ENCODE measurements at regions not wholly inside any gene's neighbourhood (a gene's known extent, or its start where the extent isn't known, plus 50 kb on each side); places are given as distances from the start of the nearest gene placed in this dataset.
"Not testable (repeated sequence)": the region's sequence is repeated elsewhere in the genome, so short reads cannot be mapped to it uniquely, and the experiment has no call there.

DNA sequence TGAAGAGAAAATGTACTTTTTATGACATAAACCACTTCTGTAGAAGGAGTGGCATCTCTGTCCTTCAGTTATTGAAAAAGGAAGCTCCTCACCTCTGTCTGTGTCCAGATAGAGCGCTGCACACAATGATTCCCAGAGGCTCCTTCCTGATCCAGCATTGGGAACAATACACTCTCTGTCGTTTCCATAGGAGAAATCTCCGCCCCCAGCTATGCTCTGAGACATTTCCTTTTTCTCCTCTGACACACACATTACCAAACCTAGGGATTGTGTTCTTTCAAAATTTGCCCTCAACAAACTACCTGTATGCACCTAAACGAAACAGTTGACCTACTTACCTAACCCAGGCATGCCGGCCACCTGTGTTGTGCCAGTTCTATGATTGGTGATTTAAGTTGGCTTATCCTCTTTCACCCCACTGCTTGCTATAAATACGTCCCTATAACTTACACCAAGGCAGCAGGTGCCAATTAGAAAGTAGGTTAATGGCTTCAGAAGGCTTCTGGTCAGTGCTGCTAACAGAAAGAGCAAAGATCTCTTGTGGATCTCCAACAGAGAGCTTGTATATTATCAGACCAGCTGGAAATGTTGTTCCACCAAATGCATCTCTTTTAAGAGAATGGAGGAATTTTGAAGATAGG lies 140.1 kb upstream of the JCAD start:
- FAIRE-seq (no peak), DNase-seq (ENCODE audit: low spot score) (no peak)

DNA sequence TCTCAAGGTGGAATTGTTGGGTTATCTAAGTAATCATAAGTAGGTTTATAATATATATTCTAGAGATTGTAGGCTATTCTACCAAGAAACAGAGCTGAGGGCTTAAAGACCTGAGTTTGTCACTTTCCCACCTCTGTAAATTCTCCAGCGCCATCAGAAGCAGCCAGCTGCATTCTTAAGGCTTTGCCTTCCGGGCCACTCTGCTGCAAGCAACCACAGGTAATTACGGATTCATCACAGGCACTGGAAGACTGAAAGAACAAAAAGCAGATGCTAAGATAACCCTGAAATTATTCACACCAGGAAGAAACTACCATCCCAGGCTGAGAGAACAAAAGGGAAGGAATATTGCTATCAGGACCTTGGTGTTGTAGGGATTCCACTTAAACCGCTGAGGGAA lies 137.8 kb upstream of the JCAD start:
- FAIRE-seq, result no peak
- no peak for DNase-seq (ENCODE audit: low spot score)

DNA sequence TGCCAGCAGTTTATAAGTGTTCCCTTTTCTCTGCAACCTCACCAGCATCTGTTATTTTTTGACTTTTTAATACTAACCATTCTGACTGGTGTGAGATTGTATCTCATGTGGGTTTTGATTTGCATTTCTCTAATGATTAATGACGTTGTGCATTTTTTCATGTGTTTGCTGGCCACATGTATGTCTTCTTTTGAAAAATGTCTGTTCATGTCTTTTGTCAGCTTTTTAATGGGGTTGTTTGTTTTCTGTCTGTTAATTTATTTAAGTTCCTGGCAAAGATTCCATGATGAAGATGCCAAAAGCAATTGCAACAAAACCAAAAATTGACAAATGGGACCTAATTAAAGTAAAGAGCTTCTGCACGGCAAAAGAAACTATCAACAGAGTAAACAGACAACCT lies 137.2 kb upstream of the JCAD start:
- DNase-seq (ENCODE audit: low spot score); FAIRE-seq: not testable (repeated sequence)

DNA sequence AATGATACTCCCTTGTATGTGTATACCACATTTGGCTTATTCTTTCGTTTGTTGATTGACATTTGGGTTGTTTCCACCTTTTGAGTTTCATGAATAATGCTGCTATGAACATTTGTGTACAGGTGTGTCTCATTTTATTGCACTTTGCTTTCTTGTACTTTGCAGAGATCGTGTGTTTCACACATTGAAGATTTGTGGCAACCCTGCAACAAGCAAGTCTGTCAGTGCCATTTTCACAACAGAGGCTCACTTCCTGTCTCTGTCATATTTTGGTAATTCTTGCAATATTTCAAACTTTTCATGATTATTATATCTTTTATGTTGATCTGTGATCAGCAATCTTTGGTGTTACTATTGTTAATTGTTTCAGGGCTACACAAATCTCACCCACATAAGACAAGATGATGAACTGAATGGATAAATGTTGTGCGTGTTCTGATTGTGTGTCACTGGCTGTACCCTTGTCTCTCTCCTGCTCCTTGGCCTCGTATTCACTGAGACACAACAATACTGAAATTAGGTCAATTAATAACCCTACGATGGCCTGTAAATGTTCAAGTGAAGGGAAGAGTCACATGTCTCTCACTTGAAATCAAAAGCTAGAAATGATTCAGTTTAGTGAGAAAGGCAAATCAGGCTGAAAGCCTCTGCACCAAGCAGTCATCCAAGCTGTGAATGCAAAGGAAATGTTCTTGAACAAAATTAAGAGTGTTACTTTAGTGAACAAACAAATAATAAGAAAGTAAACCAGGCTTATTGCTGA lies 133.6 kb upstream of the JCAD start:
- DNase-seq (ENCODE audit: low spot score), result no peak
- no peak for FAIRE-seq

DNA sequence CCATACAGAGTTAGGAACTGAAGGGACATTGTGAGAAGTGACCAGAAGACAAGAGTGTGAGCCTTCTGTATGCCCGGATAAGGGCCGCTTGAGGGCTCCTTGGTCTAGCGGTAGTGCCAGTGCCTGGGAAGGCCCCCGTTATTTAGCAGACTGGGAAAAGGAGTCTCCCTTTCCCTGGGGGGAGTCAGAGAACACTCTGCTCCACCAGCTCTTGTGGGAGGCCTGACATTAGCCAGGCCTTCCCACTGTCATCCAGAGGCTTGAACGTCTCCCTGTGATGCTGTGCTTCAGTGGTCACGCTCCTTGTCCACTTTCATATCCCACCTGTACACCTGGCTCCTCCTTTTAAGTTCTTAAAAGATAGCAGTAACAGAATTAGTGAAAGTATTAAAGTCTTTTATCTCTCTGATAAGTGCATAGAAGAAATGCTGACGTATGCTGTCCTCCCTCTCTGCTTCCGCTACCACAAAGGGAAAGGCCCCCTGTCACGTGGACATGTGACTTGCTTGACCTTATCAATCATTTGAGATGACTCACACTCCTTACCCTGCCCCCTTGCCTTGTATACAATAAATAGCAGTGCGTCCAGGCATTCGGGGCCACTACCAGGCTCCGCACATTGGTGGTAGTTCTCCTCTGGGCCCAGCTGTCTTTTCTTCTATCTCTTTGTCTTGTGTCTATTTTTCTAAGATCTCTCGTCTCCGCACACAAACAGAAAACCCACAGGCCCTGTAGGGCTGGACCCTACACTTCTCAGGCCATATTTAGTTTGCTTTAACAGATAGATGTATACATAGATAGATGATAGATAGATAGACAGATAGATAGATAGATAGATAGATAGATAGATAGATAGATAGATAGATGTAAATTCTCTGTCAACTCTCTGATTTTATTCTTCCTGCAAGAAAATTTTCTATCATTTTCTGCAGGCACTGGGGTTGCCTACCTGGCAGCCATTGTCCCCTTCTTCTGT lies 131.5 kb upstream of the JCAD start:
- no peak for DNase-seq (ENCODE audit: low spot score)
- no peak for FAIRE-seq

DNA sequence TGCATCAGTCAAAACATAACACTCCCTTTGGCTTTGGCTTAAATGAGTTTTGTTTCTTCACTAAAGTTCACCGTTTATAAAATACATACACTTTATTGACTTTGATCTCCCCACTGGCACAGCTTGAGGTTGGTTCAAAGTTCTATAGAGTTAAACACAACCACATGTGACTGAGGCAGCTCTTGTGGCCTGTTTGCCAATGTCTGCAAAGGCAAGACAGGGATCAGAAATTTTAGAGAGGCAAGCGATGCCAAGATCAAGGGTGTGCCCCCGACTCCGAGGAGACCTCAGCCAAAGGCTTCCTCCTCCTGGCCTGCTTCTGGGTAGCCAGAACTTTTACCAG lies 129.8 kb upstream of the JCAD start:
- DNase-seq (ENCODE audit: low spot score) (no peak), FAIRE-seq (no peak)

DNA sequence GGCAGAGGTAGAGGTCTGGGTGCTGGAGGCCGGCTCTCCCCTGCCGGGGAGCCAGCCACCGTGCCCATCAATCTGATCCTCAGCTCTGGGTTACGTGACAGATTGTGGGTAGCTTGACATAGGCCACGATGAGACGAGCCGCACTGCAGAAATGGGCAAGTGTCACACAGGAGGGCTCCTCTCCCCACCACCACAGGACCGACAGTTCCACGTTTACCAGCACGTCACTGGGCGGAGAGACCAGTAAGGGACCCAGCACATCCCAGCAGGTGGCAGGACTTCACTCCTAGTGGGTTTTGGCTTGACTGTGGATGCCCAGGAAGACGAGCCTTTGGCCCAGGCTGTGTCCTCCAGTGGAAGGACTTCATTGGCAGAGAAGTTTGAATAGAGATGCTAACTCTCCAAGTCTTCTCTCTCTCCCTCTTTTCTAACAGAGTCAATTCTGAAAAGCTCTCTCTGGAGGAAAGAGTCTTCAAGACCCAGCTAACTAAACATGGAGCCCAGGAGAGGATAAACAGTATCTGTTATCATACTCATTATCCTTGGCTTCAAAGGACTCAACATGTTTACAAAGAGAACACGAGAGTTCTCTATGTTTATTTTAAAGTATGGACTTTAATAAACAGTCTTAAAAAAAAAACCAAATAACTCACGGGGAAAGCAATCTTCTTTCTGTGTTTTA lies 129.3 kb upstream of the JCAD start:
- DNase-seq (ENCODE audit: low spot score) (no peak), FAIRE-seq (no peak)

DNA sequence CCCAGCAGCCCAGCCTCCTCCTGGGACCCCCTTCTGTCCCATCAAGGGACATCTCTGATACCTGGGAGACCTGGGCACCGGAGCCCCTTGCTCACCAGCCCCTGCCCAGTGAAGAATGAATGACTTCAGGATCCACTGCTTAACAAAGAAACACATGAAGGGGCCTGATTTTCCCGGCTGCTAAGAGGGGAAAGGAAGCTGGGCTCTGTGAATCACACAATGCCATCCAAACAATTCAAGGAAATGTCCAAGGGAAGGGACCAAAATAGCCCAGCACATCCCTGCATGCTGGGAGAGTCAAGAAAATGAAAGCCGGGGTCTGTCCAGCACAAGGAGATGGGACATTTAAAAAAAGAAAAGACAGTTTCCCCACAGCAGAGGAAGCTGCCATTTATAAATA lies 128.7 kb upstream of the JCAD start:
- FAIRE-seq, result no peak

DNA sequence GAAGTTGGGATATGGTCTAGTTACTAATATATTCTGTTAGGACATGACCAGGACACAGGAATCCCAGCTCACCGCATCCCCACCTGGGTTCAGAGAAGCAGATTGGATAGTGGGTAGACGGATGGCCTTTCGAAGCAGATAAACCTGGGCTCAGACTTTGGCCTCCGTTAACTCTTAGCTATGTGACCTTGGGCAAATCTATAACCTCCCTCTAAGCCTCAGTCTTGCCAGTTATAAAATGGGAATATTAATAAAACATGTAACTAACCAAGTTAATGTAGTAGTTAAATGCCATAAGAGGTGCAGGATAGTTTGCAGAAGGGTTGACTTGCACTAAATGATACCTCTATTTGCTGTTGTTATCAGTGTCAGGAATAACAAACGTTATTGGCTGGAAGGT lies 127.6 kb upstream of the JCAD start:
- FAIRE-seq (no peak), DNase-seq (ENCODE audit: low spot score) (no peak)

More for the DNA sequence above, 128.7 kb upstream of the JCAD start:
- no peak for DNase-seq (ENCODE audit: low spot score)

DNA sequence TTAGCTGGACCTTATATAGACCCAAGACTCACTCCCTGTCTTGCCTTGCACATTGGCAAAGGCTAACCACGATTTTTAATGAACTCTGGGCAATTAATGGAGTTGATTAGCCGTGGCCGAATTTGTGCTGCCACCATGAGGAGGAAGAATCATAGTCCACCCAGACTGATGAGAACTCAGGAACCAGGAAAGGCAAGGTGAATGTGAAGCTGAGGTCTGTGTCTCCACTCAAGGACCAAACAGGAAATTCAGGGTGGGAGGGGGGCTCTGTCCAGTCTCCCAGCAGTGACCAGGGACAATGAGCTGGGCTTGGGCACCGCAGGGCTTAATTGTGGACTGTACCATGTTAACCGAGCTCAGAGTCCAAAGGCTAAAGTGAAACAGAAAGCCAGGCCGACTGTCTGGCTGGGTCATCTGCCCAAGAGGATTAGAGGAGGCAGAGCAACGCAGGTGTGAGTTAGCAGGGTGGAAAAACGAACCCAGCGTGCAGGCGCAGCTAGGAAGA lies 127.0 kb upstream of the JCAD start:
- DNase-seq (ENCODE audit: low spot score), result peak; percentile 75
- peak; percentile 46 for FAIRE-seq

DNA sequence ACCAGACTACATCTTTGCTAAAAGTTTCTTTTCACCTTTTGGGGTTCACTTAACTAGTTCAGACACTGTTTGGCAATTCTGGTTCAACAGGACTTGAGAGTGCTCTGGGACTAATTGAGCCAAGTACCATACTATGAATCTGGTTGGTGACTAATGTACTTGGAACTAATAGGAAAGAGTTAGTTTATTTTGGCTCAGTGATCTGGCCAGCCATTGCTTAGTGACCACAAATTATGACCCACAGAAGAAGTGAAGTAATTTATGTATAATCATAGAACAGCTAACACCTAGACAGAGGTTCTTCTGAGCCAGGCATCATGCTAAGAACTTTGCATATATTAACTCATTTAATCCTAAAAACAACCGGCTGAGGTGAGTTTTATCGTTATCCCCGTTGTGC lies 126.5 kb upstream of the JCAD start:
- DNase-seq (ENCODE audit: low spot score) (peak; percentile 83), FAIRE-seq (peak; percentile 96)

DNA sequence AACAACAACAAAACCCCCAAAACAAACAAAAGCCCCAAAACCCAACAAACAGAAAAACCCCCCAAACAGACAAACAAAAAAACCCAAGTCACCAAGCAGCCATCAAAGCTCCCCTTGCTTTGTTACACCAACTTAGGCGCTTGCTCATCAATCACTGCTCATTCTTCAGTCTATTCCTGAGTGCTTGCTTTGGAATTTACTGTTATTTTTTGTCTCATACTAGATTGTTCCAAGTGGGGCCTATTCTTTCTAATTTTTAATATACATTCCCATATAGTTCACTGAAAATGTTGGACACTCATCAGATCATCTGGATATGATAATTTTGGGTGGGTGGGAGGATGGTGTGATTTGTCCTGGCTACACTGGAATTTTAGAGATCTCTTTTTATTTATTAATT lies 126.0 kb upstream of the JCAD start:
- FAIRE-seq (no peak), DNase-seq (ENCODE audit: low spot score) (no peak)

DNA sequence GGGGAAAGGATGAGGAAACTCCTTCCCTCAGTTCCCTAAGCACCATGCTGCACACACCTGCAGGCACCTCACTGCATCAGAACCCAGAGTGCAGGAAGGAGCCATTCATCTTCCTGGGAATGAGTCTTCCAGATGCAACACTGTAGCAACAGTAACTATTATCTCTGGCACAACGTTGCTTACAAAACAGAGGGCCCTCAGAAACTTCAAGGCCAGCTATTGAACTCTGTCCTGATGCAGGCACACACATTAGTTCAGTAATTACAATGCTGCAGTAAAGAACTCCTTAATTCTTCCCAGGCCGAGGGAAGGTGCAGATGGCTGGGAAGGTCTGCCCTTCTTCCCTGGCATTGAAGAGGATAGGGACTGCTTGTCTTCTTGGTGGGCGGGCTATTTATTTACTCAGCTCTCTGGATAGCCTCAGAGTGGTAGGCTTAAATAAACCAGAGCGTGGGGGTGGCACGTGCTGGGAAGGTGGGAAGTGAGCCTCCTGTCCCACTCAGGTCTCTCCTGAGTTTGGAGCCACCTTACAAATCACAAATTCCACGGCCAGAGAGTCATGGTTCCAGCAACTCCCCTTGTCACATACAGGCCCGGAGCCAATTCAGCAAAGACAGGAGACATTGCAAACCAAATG lies 125.1 kb upstream of the JCAD start:
- DNase-seq (ENCODE audit: low spot score) (no peak), FAIRE-seq (no peak)

DNA sequence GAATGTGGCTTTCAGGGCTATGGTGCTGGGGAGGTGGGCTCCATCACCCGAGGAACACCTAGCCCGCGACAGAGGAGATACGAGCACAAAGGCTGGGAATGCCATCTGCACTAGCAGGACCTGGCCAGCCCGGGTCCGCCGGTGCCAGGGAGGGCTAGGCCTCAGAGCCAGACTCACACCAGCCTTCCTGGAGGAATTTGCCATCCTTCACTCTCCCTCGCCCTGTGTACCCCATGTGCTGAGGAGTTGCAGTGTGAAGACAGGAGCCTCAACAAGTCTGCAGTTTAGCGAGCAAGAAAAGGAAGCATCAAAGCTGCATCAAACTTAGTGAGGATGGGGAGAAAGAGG lies 123.6 kb upstream of the JCAD start:
- no peak for FAIRE-seq
- DNase-seq (ENCODE audit: low spot score), result no peak

DNA sequence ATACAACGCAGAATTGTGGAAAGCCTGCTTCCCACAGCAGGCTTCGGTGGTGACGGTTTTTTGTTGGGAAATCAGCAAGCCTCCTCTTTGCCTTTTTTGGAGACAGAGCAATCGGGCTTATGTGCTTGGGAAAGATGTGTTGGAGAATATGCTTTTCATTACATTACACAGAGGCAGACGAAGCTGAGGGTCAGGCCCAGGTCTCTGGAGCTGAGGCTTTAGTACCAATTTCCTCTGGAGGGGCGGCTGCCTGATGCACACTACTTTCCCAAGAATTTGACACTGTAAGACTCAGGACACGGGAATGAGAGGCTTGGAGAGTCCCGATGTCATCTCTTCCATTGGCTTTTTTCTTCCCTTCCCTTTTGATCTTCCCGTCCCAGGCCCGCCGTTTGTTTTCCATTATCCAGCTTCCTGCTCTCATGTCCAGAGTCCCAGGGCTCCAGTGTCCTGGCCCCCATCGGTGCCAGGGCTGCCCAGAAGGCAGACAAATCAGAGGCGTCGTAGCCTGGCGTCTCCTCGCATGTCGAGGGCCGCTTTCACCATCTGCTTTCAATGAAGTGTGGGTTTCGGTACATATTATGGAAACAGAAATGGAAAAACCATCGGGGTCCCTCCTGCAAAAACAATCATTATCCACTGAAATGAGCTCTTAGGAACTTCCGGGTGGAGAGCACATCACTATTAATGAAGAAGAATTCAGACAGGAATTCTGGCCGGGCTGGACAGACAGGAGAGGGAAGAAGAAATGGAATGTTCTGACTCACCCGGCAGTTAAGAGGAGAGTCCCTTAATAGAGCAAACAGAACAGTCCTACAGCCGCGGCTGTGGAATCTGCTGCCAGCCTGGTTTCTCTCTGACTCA lies 123.0 kb upstream of the JCAD start:
- FAIRE-seq (peak; percentile 96), DNase-seq (ENCODE audit: low spot score) (peak; percentile 95)

DNA sequence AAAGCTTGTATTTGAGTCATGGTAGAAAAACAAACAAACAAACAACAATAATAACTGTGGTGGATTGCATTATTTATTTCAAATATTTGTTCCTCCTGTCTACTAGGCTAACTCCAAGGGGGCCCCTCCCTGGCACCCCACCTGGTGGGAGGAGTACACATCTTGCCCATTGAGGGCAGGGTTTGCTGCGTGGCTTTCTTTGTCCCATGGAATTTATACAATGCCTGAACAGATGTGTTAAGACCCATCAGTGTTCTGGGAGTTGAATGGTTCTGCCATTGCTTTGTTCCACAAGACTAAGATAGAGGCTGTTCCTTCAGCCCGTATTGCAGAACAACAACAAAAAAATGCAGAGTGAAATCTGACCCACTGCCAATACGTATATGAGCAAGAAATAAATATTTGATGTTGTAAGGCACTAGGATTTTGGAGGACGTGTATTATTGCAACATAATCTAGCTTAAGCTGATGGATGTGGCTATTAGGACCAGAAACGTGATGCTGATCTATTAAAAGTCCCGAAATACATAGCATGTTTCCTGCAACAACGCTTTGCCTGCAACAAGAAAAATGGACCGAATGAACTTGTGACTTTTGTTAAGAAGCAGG lies 119.1 kb upstream of the JCAD start:
- DNase-seq (ENCODE audit: low spot score) (no peak), FAIRE-seq (no peak)

DNA sequence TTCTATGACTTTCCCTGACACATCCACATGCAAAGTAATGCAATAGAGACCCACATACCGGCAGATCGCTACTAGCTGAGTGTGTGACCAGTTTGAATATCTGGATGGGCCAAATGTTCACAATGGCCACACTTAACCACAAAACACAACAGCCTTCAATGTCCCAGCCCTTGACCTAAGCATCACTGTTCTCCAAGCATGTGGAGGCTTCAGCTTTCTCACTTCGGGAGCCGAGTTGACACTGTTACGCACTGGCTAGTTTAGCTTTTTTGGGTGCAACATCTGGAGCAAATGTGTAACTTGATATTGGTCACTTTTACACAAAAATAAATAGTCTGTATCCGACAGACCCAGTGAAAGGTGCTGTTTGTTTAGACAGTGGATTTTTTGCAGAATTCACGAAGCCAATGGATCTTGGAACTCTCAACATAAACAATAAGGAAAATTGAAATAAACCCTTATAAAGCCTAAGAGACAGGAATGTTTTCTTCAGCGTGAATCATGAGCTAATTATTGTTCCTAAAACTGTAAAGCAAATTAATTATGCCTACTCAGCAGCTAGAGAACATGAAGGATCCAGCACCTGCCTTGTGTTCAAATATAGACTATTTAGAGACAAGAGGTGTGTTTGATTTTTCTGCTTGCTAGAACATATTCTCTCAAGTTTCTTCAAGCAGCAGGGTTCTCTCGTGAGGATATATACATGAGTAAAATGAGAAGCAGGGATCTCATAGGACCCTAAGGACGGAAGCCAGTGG lies 117.6 kb upstream of the JCAD start:
- no peak for FAIRE-seq

DNA sequence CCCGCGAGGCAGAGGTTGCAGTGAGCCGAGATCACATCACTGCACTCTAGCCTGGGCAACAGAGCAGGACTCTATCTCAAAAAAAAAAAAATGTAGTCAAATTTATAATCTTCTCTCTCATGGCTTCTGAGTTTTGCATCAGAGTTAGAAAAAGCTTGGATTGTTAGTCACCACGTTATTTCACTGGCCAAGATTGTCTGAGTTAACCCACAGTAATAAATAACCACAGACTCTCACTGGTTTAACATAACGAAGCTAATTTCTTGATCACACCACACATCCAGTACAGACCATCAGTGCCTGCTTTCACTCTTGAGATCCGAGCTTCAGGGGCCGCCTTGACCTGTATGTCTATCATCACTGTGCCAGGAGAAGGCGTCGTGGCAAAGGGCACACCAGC lies 116.8 kb upstream of the JCAD start:
- DNase-seq (ENCODE audit: low spot score), result no peak
- no peak for FAIRE-seq

More for the DNA sequence above, 117.6 kb upstream of the JCAD start:
- DNase-seq (ENCODE audit: low spot score), result no peak

DNA sequence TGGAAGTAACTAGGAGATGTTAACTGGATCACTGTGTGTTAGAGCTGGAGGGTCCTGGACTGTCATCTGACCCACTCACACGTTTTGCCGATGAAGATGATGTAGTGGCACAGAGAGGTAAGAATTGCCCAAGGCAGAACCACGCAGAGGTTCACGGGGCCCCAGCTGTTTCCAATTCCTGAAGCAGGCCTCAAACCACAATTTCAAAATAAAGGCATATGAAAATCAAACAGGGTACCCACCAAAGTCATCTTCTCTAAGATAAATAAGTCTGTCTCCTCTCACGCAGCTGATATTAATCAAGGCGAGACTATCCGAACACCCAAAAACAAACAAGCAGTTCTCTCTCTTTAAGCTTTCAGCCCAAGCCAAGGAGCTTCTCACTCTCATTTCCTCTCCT lies 113.3 kb upstream of the JCAD start:
- no peak for DNase-seq (ENCODE audit: low spot score)
- FAIRE-seq, result no peak
